Astrocyte of the cerebellum (primary cell): ENCODE measurements at regions not wholly inside any gene's neighbourhood (a gene's known extent, or its start where the extent isn't known, plus 50 kb on each side); places are given as distances from the start of the nearest gene placed in this dataset.

ENCODE experiments used
- DNase-seq: peaks from one replicate; pipeline ENCODE4 v3.0.0-alpha.2; 2011; ENCODE audit warnings: low read depth
- H3K4me3 ChIP-seq: 2 replicates; pipeline ENCODE4 v1.5.1; 2011; ENCODE audit warnings: mild to moderate bottlenecking, low read depth, low read length, moderate library complexity
- in situ Hi-C: cut with HindIII; loops from 2 replicates; pipeline ENCODE4 v1.10.0; 2017; ENCODE audit warnings: low sequenced_read_pairs
- TF ChIP-seq, protein P1 (sequence below): IDR thresholded peaks from 2 replicates; pipeline ENCODE4 v1.5.1; 2012; ENCODE audit warnings: low read length, low read depth, moderate library complexity, mild to moderate bottlenecking; ENCODE audit errors: missing control alignments

DNA sequence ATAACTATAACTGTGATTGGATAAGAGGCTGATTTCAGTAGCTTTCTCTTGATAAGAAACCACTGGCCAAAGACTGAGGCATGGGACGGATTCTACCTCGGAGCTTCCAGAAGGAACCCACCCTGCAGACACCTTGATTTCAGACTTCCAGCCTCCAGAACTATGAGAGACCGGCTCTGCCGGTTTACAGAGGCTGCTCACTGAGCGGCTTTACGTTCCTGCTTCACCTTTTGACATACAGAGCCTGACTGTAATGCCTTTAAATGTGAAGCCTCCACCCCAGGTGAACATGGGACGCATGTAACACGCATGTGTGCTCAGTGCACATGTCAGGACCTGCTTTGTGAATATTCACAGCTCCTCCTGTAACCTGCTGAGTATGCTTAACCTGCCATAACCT lies 361.5 kb downstream of the CTTN start:
- TF ChIP-seq, protein P1, sequence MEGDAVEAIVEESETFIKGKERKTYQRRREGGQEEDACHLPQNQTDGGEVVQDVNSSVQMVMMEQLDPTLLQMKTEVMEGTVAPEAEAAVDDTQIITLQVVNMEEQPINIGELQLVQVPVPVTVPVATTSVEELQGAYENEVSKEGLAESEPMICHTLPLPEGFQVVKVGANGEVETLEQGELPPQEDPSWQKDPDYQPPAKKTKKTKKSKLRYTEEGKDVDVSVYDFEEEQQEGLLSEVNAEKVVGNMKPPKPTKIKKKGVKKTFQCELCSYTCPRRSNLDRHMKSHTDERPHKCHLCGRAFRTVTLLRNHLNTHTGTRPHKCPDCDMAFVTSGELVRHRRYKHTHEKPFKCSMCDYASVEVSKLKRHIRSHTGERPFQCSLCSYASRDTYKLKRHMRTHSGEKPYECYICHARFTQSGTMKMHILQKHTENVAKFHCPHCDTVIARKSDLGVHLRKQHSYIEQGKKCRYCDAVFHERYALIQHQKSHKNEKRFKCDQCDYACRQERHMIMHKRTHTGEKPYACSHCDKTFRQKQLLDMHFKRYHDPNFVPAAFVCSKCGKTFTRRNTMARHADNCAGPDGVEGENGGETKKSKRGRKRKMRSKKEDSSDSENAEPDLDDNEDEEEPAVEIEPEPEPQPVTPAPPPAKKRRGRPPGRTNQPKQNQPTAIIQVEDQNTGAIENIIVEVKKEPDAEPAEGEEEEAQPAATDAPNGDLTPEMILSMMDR = no peak
- no peak overlapping the region for H3K4me3 ChIP-seq
- in situ Hi-C loops = no loop called here
- DNase-seq = no peak

DNA sequence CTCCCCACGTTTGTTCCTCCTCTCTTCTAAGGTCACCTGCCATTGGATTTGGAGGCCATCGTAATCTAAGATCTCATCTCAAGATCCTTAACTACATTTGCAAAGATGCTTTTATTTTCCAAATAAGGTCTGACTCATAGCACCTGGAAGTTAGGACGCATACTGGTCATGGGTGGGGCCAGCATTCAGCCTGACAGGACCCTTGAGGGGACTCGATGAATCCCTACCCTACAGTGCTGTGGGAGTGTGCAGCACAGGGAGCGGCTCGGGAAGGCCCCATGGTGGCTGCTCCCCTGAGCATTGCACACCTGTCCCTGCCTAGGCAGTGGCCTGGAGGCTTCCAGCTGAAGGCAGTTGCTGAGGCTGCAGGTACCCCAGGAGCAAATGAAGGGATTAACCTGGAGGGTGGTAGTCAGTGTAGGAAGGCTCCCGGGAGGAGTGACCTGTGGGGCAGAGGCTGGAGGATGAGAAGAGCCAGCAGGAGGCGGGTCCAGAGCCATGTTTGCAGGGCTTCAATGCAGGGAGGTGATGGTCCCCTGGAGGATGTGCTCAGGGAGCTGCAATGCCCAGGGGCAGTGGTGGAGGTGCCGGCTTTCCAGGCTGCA lies 362.2 kb downstream of the CTTN start:
- in situ Hi-C loops = no loop called here
- no peak for DNase-seq
- no peak overlapping the region for H3K4me3 ChIP-seq
- TF ChIP-seq, protein P1 = no peak

DNA sequence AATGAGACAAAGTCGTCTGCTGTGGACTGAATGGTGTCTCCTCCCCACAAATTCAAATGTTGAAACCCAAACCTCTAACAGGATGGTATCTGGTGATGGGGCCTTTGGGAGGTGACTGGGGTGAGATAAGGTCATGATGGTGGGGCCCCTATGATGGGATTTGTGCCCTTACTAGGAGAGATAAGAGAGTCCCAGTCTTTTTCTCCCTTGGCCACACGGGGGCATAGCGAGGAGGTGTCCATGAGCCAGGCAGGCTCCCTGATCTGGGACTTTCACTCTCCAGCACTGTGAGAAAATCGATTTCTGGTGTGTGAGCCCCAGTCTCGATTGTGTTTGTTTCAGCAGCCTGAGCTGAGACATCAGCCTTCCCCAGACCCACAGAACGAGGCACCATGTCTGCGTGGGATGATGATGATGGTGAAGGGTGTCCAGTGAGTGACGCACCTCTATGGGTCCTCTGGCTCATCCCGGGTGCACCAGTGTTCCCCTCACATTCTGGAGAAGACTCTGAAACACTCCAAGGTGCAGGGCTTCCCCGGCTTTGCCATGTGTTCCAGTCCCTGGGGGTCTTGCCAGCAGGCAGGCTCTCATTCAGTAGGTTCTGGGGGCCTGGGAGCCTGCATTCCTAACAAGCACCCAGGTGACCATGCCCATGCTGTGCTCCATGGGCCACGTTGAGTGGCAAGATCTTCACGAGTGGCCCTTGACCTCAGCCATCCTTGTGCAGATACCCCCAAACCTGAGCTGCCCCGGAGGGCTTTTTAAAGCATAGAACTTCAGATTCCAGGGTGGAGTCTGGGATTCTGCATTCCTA lies 363.0 kb downstream of the CTTN start:
- no peak overlapping the region for H3K4me3 ChIP-seq
- no peak for DNase-seq
- TF ChIP-seq, protein P1 = no peak
- in situ Hi-C loops = no loop called here

DNA sequence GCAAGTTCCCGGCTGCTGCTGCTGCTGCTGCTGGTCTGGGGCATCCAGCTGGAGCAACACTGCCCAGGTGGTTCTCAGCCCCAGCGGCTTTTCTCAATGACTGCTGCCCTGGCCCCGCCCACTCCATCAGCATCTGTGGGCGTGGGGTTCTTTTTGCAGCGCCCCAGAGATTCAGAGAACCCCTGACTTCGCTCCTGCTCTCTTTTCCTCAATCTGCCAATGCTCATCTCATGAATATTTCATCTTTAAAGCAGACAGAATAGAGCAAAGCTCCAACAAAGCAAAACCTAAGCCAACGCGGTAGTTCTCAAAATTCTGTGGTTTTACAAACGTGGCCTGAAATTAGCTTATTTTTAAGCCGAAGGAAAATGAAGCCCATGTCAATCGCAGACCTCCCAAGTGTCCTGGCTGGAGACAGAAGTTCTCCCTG lies 363.6 kb downstream of the CTTN start:
- no peak overlapping the region for H3K4me3 ChIP-seq
- TF ChIP-seq, protein P1 = no peak
- DNase-seq = no peak
- in situ Hi-C loops = no loop called here

DNA sequence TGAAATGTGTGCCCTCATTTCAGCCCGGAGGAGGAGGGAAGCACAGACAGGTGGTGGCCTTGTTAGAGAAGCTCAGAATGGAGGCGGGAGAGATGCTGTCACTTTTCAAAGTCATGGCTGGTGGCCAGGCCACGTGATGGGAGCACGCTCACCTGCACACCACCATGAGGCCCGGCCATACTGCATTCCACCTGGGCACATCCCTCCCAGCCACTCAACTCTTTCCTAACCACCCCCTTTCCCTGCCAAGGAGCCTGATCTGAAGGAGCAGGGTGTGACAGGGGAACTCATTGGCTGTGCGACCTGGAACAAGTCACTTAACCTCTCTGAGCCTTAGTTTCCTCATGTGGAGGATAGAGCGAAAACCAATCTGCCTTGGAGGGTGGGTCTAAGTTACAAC lies 364.5 kb downstream of the CTTN start:
- TF ChIP-seq, protein P1 = no peak
- in situ Hi-C loops = no loop called here

DNA sequence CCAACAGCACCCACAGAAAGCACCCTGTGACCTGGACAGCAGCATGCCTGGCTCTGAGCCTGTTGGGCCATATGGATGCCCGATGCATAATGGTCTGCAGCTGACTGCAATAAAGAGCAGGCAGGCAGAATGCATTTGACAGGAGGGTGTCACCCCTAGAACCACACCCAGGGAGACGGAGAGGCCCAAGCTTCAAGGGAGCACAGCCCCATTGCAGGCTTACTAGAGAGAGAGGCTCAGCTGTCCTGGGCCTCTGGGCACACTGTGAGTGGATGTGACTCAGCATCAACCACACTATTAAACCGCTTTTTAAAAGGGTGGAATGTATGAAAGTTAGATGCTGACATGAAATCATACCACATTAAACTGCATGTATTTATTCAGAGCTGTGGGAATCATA lies 365.3 kb downstream of the CTTN start:
- no peak overlapping the region for H3K4me3 ChIP-seq
- DNase-seq = no peak
- in situ Hi-C loops = no loop called here
- TF ChIP-seq, protein P1 = no peak

More for the DNA sequence above, 364.5 kb downstream of the CTTN start:
- no peak overlapping the region for H3K4me3 ChIP-seq
- no peak for DNase-seq
